ENCODE measurements at regions not wholly inside any gene's neighbourhood (a gene's known extent, or its start where the extent isn't known, plus 50 kb on each side); places are given as distances from the start of the nearest gene placed in this dataset.

DNA sequence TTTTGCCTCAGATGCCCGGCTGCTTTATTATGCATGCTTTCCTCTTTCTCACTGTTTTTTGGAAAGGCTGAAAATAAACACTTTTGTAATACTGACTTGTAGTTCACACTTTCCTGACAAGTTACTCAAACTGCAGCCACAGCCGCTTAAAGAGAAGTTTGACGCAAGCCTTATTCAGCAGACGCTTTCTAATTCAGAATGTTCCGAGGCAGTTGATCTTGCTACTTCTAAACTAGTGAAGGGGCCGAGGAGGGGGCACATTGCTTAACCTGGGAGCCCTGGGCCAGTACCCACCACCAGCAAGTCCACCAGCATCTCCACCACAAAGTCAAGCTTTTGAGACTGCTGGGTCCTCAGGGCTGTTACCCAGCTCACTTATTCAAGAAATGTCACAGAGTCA, 71.8 kb upstream of the SPRED2 start:
- TF ChIP-seq, protein P1, sequence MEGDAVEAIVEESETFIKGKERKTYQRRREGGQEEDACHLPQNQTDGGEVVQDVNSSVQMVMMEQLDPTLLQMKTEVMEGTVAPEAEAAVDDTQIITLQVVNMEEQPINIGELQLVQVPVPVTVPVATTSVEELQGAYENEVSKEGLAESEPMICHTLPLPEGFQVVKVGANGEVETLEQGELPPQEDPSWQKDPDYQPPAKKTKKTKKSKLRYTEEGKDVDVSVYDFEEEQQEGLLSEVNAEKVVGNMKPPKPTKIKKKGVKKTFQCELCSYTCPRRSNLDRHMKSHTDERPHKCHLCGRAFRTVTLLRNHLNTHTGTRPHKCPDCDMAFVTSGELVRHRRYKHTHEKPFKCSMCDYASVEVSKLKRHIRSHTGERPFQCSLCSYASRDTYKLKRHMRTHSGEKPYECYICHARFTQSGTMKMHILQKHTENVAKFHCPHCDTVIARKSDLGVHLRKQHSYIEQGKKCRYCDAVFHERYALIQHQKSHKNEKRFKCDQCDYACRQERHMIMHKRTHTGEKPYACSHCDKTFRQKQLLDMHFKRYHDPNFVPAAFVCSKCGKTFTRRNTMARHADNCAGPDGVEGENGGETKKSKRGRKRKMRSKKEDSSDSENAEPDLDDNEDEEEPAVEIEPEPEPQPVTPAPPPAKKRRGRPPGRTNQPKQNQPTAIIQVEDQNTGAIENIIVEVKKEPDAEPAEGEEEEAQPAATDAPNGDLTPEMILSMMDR (conservative IDR thresholded peaks at IDR 0.05; ENCODE audit: low read depth, low read length), result no peak
- DNase-seq (ENCODE audit: low read depth), result no peak
- no peak overlapping the region for H3K4me3 ChIP-seq (ENCODE audit: low read depth, low read length)

DNA sequence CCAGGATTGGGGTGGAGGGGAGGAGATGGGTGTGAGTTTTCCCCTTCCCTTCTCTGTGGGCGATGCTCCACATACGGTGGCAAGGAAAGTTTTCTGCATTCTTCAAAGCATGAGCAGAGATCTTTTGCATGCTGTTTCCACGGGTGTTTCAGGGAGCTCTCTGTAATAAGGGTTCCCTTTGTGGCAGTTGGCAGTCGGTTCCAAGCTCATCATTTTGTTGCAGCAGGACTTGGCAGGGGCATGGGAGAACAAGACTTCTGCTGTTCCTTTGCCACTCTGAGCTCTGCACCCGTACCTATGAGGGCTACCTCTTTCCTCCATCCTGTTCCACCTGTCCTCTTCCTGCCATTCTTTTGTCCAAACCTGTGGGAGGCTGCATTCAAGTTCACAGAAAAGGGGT, 71.3 kb upstream of the SPRED2 start:
- no peak for DNase-seq (ENCODE audit: low read depth)
- H3K4me3 ChIP-seq (ENCODE audit: low read depth, low read length), result no peak overlapping the region
- TF ChIP-seq, protein P1 (conservative IDR thresholded peaks at IDR 0.05; ENCODE audit: low read depth, low read length), result no peak

DNA sequence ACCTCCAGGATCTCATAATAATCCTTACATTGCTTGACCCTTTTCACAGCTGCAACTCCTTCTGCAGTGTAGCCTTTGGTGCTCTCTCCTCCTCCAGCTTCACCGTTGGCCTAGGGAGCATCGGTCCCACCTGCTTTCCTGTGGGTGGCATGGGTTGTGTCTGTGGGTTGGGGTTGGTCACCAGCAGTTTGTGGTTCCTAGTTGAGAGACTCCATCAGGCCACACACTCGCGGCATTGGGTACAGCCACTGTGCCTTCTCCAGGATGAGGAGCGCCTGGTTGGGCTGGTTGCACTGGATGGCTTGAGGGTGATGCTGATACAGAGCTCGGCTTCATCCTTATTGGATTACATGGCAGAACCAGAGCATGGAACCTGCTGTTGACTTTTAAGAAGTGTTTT, 69.4 kb upstream of the SPRED2 start:
- H3K4me3 ChIP-seq (ENCODE audit: low read depth, low read length), result no peak overlapping the region
- no peak for DNase-seq (ENCODE audit: low read depth)
- TF ChIP-seq, protein P1 (conservative IDR thresholded peaks at IDR 0.05; ENCODE audit: low read depth, low read length), result no peak

DNA sequence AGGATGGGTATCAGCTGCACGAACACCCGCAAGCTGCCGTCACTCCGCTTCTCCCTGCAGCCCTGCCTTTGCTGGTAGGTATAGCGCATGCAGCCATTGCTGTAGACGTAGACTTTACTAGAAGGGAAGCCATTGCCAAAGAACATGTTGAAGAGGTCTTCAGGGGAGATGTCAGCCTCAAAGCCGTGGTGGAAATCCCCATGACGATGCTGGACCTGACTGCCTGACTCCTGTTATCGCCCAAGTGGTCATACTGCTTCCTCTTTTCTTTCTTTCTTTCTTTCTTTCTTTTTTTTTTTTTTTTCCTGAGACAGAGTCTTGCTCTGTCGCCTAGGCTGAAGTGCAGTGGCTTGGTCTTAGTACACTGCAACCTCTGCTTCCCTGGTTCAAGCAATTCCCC, 68.7 kb upstream of the SPRED2 start:
- H3K4me3 ChIP-seq (ENCODE audit: low read depth, low read length), result no peak overlapping the region
- TF ChIP-seq, protein P1 (conservative IDR thresholded peaks at IDR 0.05; ENCODE audit: low read depth, low read length), result no peak
- DNase-seq (ENCODE audit: low read depth), result no peak

DNA sequence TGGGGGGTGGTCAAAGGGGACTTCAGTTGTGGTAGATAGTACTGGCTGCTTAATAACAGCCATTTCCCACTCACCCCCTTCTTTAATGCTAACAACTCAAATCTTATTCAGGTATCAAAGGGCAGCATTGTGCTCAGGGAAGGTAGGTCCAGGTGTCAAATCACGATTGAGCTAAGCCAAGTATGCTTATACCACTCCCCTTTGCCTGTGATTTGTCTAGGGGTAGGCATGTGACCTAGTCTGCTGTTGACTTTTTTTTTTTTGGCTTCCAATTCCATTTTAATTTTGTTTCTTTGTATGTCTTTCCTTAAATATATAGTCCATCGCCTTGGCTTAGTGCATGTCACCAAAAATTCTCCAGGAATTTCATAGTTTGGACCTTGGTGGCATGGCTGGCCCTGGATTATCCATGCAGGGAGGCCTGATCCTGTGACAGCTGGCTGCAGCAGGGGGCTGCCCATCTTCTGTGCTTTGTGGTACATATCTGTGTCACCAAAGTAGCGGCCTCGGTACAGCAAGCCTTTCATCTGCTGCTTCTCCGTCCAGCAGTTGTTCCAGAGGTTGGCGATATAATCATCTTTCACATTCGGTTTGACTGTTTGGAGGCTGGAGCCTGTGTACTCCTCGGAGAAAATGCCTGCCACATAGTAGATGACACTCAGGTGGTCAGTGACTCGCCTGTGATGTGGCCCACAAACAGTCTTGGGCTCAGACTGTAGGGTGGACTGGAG, 68.1 kb upstream of the SPRED2 start:
- TF ChIP-seq, protein P1 (conservative IDR thresholded peaks at IDR 0.05; ENCODE audit: low read depth, low read length), result no peak
- no peak overlapping the region for H3K4me3 ChIP-seq (ENCODE audit: low read depth, low read length)
- no peak for DNase-seq (ENCODE audit: low read depth)

DNA sequence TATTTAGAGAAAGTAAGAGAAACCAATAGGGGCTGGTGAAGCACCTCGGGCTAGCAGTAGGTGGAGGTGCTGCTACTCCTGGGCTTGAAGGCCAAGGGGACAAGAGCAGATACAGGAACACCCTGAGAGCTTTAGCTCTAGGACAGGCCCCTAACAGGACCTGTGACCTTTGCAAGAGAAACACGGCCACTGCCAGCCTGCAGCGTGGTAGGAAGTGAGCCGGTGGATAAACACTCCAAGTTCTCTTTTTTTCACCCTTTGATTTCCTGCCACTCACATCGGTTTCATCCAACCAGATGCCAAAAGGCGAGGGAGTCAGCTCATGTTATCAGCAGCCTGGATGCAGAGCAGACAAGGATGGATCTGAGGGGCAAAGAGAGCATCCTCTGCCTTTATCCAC, 66.8 kb upstream of the SPRED2 start:
- DNase-seq (ENCODE audit: low read depth), result no peak
- TF ChIP-seq, protein P1 (conservative IDR thresholded peaks at IDR 0.05; ENCODE audit: low read depth, low read length), result no peak

DNA sequence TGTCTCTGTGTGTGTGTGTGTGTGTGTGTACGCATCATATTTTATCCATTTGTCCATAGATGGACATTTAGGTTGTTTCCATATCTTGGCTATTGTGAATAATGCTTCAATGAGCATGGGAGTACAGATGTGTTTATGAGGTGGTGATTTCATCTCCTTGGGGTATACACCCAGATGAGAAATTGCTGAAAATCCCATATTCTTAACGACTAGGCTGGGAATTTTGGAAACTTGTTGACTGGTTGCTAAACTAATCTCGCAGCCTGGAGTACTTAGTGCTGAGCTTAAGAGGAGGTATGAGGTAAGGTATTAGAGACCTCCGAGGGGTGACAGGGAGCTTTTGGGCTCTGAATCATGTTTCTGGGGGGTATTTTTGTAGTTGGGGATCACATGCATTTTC, 66.0 kb upstream of the SPRED2 start:
- no peak for DNase-seq (ENCODE audit: low read depth)
- TF ChIP-seq, protein P1 (conservative IDR thresholded peaks at IDR 0.05; ENCODE audit: low read depth, low read length), result no peak
- no peak overlapping the region for H3K4me3 ChIP-seq (ENCODE audit: low read depth, low read length)

More for the DNA sequence above, 66.8 kb upstream of the SPRED2 start:
- no peak overlapping the region for H3K4me3 ChIP-seq (ENCODE audit: low read depth, low read length)

Measured in choroid plexus epithelial cell (primary cell).